Pons (tissue), 1 donor: ENCODE measurements at regions not wholly inside any gene's neighbourhood (a gene's known extent, or its start where the extent isn't known, plus 50 kb on each side); places are given as distances from the start of the nearest gene placed in this dataset.
"Not testable (repeated sequence)": the region's sequence is repeated elsewhere in the genome, so short reads cannot be mapped to it uniquely, and the experiment has no call there.

Source experiments
- DNase-seq: peaks from one replicate; pipeline ENCODE4 v3.0.0-alpha.2; 2016; ENCODE audit warnings: low spot score

DNA sequence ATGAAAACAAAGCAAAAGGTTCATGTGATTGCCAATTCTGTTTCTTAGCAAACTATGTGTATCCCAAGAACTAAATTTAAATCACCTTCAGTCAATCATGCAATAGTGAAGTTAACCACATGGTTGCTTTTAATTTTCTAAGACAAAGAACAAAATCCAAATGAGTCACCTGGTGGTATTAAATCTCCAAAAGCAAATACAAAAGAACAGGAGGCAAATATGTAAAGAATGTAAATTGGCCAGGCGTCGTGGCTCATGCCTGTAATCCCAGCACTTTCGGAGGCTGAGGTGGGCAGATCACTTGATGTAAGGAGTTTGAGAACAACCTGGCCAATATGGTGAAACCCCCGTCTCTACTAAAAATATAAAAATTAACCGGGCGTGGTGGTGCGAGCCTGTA lies 54.2 kb upstream of the PIK3R4 start:
- DNase-seq, result no peak

DNA sequence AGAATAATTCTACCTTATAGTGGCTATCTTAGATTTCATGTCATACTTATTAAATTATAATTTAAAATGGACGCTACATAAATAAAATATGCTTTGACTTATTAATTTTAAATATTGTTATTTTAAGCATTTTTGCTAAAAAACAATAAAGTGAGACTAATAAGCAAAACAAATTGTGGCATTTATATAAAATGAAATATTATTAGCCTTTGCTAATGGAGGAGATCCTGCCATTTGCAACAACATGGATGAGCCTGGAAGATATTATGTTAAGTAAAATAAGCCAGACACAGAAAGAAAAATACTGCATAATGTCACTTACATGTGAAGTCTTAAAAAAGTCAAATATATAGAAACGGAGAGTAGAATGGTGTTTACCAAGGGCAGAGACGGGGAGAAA lies 54.8 kb upstream of the PIK3R4 start:
- DNase-seq, result no peak

DNA sequence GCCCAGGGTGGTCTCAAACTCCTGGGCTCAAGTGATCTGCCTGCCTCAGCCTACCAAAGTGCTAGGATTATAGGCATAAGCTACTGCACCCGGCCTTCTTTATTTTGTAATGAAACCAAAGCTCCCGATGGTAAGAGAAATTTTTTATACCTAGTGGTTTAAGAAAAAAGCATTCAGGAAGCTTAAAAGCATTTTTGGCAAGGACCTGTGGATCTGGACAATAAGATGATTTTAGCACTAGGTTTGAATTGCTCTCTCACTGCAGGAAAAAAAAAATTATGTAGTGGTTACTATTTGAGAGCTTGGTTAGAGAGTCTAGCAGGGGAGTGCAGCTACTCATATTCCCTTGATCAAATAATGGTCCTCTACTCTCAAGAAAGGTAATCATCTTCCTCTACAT lies 64.9 kb upstream of the PIK3R4 start:
- no peak for DNase-seq

DNA sequence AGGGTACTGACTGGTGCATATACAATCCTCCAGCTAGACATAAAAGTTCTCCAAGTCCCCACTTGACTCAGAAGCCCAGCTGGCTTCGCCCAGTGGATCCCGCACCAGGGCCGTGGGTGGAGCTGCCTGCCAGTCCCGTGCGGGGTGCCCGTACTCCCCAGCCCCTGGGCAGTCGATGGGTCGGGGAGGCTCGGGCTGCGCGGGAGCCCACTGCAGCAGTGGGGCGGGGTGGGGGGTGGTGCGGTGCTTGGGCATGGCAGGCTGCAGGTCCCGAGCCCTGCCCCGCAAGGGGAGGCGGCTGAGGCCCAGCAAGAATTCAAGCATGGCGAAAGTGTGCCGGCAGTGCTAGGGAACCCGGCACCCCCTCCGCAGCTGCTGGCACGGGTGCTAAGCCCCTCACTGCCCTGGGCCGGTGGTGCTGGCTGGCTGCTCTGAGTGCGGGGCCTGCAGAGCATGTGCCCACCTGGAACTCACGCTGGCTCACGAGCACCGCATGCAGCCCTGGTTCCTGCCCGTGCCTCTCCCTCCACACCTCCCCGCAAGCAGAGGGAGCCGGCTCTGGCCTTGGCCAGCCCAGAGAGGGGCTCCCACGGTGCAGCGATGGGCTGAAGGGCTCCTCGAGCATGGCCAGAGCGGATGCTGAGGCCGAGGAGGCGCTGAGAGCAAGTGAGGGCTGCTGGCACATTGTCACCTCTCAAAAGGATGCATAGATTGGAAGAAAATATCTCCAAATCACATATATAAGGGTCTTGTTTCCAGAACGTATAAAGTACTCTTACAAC lies 68.3 kb upstream of the PIK3R4 start:
- no peak for DNase-seq

DNA sequence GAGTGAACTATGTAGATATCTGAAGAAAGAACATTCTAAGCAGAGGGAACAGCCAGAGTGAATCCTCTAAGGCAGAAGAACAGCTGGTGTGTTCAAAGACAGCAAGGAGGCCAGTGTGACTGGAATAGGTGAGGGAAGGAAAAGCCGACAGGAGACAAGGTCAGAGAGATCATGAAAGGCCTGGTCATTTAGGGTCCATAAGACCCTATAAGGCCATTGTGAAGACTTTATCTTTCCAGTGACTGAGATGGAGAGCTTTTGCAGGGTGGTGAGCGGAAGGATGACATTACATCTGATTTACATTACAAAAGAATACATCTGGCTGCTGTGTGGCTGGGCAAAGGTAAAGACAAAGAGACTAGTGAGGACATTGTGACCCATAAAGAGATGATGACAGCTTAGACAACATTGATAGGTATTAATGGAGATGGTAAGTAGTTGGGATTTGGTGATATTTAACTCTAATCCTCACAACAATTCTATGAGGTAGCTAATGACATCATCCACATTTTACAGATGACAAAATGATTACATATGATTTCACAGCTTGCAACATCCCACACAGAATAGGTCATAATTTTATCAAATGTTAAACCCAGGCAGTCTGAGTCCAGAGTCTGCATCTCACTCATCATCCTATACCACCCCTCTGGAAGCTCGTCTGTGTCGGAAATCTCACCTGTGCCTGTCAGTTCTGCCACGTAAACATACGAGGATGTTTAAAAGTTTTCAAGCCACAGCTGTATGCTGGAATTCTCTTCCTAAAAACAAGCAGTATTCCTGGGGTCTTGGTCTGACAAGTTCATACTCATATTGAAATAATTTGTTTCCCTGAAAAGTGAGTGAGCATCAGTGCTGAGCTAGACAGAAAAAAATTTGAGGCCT lies 70.2 kb upstream of the PIK3R4 start:
- no peak for DNase-seq

DNA sequence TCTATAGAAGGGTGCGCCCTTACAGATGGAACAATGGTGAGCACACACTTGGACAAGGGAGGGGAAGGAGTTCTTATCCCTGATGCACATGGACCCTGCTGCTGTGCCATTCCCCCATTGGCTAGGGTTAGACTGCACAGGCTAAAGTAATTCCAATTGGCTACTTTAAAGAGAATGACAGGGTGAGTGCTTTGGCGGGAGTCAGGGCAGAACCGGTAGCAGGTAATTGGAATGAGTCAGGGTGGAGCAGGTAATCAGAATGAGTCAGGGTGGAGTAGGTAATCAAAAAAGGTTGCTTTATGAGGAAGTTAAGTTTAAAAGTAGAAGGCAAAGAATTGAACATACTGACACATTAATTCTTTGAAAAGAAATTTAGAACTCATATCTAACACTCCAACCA lies 71.4 kb upstream of the PIK3R4 start:
- DNase-seq, result not testable (repeated sequence)

DNA sequence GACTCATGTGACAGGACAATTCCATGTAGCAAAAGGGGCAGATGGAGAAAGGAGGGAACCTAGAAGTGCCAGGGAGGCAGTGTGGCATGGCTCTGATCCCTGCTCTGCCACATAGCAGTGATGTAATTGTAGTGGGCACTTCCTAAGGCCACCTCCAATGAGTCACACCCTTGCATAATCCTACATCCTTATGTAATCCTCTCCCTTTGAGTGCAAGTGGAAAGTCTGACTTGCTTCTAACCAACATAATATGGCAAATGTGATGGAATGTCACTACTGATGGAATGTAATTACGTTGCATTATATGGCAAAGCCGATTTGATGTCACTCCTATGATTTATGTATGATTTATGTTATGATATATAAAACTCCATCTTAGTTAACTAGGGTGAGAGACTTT lies 72.9 kb upstream of the ATP2C1 start:
- DNase-seq, result no peak

DNA sequence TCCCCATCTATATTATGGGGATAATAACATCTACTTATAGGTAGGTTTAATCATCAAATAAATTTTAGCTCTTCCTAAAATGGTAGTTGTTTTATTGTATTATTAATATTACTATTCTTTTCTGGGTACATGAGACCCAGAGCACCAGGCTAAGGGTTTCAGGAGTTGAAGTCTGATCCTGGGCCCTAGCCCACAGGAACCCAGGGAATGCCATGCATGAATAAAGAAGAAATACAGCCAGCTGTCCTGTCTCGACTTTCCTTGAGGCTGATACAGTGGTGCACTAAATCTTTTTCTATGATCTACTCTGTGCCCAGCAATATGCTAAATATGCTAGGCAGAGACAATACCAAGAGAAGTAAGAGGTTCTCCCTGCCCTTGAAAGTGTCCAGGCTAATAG lies 72.1 kb upstream of the ATP2C1 start:
- no peak for DNase-seq

DNA sequence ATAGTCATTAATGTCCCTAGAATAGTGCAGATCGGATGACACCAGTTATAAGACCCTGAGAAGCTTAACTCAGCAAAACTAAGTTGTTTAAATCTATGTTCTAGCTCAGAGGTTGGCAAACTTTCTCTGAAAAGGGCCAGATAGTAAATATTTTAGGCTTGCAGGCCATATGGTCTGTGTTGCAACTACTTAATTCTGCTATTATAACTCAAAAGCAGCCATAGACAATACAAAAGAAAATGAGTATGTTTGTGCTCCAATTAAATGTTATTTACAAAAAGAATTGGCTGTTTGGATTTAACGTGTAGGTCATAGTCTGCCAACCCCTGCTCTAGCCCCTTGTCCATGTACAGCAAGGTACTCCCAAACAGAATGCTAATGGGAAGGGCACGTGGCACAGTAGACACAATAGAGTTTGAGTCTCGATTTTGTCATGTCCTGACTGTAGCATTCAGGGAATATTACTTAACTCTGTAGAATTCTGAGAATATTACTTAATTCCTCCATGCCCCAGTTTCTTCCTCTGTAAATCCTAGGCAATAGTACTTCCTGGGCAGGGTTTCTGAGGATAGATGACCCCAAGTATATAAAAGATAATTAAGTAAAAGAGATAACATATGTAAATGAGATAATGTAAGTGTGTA lies 70.5 kb upstream of the ATP2C1 start:
- DNase-seq, result no peak

DNA sequence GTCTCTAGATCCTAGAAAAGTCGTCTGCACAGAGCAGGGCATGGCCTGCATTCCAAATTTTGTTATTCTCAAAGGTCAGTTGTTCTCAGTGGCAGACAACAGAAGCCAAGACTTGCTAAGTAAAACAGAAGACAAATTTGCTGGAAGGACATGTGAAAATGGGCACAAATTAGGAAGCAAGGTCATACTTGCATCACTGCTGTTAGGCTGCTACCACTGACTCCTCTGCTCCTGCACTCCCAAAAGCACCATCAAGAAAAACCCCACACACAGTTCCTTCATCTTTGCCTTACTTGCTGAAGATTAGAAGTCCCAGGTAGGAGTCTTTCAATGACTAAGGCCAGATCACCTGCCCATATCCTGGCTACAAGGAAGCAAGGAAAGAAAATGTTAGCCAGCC lies 69.9 kb upstream of the ATP2C1 start:
- DNase-seq, result no peak

DNA sequence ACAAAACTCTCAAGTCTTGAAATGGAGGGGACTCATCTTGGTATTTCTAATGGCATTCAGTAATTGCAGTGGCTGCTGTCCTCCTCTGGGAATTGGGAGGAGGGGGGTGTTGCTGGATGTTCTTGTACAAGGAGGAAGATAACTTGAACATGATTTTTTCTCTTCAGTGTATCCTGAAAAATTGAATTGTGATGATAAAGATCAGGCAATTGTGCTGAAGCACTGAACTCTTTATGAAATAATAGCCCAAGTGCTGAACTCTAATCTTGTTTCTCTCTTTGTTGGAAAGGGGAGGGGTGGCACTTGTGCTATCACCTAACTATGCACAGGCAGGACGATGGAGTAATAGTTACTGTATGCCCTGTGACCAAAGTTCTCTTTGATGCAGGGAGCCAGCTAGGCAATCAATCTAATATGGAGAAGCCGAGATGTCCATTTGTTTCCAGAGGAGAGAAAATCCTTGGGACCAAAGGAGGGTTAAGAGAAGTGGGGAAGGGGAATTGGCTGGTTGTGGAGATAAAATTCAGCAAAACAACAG lies 68.1 kb upstream of the ATP2C1 start:
- no peak for DNase-seq

DNA sequence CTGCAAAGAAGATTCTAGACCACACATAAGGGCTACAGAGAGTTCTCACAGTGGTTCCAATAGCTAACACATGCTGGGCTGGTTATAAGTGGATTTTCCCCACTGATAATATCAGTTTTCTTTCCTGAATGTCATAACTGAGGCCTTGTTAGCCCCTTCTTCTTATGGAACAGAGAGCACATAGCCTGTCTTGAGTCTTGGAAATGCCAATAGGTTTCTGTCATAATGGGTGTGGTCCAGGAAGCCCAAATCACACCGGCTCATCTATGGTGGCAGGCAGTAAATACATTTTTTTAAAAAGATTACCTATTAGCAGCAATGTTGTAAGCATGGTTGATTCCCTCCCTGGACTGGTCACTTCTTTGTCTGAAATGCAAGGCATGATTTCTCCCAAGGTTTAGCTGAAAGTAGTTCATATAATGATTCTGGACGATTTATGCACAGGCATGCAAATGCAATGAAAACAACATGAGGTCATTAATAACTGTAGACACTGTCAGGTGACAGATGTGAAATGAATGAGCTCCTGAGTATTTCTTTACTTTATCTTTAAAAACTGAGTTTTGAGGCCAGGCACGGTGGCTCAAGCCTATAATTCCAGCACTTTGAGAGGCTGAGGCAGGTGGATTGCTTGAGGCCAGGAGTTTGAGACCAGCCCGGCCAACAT lies 67.2 kb upstream of the ATP2C1 start:
- no peak for DNase-seq

DNA sequence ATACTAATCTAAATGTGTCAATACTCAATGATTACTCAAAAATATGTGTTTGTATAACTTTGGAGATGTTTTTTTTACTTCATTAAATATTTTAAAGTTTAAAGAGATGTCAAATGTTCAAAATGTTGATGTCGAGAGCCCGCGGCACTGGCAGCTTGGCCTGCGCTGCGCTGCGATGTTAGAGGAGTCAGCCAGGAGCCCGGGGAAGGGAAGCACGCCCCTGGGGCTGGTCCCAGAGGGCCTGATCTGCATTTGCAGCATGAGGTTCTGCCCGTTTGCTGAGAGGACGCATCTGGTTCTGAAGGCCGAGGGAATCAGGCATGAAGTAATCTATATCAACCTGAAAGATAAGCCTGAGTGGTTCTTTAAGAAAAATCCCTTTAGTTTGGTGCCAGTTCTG lies 66.4 kb upstream of the ATP2C1 start:
- no peak for DNase-seq

DNA sequence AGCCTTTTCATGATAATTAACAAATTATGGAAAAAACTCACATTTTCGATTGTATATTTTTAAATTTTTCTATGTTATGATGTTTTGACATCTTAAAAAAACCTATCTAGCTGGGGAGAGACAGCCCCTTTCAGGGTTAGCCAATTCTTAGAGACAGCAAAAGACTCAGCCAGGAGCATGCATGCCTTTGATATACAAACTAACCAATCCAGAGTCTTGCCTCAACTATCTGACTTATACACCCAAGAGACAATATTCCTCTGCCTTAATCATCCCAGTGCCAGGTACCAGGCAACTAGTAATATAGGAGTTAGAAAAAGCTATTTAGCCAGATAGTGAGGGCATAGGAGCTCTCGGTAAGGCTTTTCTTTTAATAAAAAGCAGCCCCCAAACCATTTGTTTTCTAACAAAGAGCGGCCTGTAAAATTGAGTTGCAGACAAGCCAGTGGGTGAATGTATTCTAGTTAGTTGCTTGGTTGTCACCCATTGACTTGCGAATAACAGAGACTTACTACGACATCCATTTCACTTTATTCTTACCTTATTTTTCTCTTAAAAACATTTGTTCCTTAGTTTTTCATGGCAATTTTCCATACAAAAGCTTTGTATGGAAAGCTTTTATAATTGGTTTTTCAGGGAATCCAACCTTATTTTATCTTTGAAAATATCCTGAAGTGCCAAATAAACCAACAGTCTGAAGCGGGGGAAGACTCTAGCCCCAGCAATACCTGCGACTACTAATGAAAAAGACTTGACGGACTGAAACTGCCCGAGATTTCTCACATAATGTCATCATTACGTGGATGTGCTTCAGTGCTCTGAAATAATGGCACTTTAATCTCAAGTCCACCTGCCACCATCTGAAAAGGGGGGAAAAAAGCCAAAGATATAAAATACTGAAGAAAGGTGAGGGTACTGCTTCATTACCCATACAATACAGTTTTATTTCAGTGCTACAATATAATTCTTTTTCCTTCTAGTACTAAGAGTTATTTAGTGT lies 64.6 kb upstream of the ATP2C1 start:
- no peak for DNase-seq

DNA sequence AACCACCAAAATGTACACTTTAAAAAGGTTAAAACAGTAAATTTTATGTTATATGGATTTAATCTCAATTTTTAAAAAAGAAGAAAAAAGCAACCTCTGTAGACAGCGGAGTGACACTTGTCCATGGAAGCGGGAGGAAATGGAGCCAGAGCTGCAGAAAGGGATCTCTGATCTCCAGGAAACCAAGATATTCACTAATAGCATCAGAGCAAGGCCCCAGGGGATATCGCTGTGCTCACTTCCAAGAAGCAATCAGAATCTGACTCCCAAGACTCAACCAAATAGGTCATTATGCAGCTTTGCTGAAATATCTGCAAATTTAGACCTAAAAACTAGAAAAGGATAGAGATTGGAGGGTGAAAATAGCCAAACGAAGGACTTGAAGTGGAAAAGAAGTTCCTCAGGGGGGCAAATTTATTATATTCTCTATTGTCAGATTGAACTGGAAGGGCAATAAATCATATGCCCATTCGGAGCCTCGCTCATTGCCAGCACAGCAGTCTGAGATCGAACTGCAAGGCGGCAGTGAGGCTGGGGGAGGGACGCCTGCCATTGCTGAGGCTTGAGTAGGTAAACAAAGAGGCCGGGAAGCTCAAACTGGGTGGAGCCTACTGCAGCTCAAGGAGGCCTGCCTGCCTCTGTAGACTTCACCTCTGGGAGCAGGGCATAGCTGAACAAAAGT lies 62.0 kb upstream of the ATP2C1 start:
- DNase-seq, result no peak

DNA sequence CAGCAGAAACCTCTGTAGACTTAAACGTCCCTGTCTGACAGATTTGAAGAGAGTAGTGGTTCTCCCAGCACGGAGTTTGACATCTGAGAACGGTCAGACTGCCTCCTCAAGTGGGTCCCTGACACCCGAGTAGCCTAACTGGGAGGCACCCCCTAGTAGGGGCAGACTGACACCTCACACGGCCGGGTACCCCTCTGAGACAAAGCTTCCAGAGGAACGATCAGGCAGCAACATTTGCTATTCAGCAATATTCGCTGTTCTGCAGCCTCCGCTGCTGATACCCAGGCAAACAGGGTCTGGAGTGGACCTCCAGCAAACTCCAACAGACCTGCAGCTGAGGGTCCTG lies 61.5 kb upstream of the ATP2C1 start:
- not testable (repeated sequence) for DNase-seq

DNA sequence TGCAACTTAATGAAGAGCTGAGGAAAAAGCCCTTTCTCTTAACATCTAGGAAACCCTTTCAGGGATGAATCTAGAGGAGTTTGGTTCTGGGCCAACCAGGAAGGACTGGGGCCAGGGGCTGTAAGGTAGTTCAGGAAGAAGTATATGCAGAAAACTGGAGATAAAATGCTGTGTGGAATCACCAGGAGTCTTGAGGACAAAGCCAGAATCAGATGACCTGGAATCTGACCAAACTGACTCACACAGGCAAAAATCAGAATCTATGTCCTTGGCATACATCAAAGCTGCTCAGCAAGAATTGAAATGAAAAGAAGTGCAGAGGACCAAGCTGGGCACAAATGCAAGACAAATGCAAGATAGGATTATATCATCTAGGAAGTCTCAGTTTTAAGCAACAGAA lies 59.4 kb upstream of the ATP2C1 start:
- DNase-seq, result peak; percentile 19

DNA sequence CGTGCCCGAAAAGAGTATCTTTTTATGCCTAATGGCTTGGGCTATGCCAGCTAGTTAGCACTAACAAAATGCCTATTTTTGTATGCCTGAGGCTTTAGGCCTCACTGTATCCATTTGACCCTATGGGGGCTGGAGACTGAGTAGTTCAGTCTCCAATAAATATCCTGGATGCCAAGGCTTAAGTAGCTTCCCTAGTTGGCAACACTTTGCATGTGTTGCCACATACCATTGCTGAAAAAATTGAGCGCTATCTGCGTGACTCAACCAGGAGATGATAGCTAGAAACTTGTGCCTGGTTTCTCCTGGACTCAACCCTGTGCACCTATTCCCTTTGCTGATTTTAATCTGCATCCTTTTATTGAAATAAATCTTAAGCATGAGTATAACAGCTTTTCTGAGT lies 58.4 kb upstream of the ATP2C1 start:
- DNase-seq, result no peak

DNA sequence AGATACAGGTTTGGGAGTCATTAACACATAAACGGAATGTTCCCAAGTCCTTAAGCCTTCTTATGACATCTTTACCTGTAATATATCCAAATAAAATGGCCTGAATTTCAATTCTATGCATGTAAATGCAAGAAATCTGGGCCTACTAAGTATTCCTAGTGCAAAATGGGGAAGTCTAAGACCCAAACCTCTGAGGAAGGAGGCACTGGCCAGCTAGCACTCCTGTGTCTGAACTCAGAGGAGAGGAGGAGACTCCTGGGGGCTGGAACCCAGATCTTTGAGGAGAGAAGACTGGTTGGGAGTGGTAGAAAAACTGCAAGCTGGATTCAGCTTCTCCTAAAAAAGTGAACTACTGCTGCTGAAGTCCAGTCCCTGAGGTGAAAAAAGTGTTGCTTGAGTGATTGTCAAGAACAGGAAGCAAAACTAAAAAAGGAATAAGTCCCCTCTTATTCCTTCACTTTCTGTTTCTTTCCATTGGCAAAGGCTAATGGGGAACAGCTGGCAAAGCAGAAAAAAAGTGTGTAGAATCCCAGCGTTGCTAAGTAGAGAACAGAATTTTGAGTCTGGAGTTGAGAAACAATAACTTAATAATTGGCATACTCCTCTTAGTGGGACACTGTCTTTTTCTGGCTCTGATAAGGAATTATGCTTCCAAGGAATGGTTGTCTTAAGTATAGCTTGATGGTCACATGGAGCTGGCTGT lies 54.8 kb upstream of the ATP2C1 start:
- peak; percentile 47 for DNase-seq

DNA sequence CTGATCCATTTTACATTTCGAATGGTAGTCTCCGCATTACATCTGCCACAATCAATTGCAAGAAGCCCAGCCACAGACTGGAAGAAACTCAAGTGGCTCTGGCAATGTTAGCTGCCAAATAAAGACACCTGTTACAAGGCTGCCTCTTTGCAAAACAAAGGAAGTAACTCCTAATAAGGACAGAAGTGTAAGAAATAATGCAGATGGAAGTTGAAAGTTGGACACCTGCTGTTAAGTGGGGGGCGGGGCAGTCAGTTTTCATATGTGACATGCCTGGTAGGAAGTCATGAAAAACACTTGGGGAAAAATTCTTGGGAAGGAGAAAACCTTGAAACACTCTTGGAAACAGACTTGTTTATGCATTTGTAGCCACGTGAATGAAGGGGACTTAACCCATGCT lies 54.1 kb upstream of the ATP2C1 start:
- DNase-seq, result no peak
